ENCODE measurements at regions not wholly inside any gene's neighbourhood (a gene's known extent, or its start where the extent isn't known, plus 50 kb on each side); places are given as distances from the start of the nearest gene placed in this dataset.
"Not testable (repeated sequence)": the region's sequence is repeated elsewhere in the genome, so short reads cannot be mapped to it uniquely, and the experiment has no call there.

- no peak for DNase-seq (ENCODE audit: low read depth)
Measured at GRCh38 chr7:94706996-94707740, 51.2 kb upstream of the SGCE start.

GRCh38 chr7:94710256-94710655 is 54.3 kb upstream of the SGCE start:
- peak; percentile 50 for DNase-seq (ENCODE audit: low read depth)

- not testable (repeated sequence) for DNase-seq (ENCODE audit: low read depth)
Measured at GRCh38 chr7:94722360-94722759, 66.4 kb upstream of the SGCE start.

GRCh38 chr7:94728893-94729292 is 73.0 kb upstream of the SGCE start:
- DNase-seq (ENCODE audit: low read depth): not testable (repeated sequence)

GRCh38 chr7:94738071-94738470 is 82.1 kb upstream of the SGCE start:
- DNase-seq (ENCODE audit: low read depth): no peak

- DNase-seq (ENCODE audit: low read depth): peak; percentile 3
Measured at GRCh38 chr7:94739180-94739579, 83.2 kb upstream of the SGCE start.

GRCh38 chr7:94740509-94740908 is 84.6 kb upstream of the SGCE start:
- DNase-seq (ENCODE audit: low read depth): peak; percentile 15

- peak; percentile 10 for DNase-seq (ENCODE audit: low read depth)
Measured at GRCh38 chr7:94741179-94741578, 85.2 kb upstream of the SGCE start.

- no peak for DNase-seq (ENCODE audit: low read depth)
Measured at GRCh38 chr7:94748376-94748775, 92.4 kb upstream of the SGCE start.

GRCh38 chr7:94760446-94761100 is 104.6 kb upstream of the SGCE start:
- no peak for DNase-seq (ENCODE audit: low read depth)

- no peak for DNase-seq (ENCODE audit: low read depth)
Measured at GRCh38 chr7:94761451-94761850, 105.5 kb upstream of the SGCE start.

- no peak for DNase-seq (ENCODE audit: low read depth)
Measured at GRCh38 chr7:94763268-94763667, 107.3 kb upstream of the SGCE start.

- DNase-seq (ENCODE audit: low read depth): no peak
Measured at GRCh38 chr7:94769724-94770123, 113.8 kb upstream of the SGCE start.

- DNase-seq (ENCODE audit: low read depth): no peak
Measured at GRCh38 chr7:94778711-94779459, 123.0 kb upstream of the SGCE start.

GRCh38 chr7:94779861-94780260 is 123.9 kb upstream of the SGCE start:
- DNase-seq (ENCODE audit: low read depth): no peak

GRCh38 chr7:94781236-94781635 is 125.3 kb upstream of the SGCE start:
- DNase-seq (ENCODE audit: low read depth): no peak

GRCh38 chr7:94782777-94783176 is 124.6 kb upstream of the PPP1R9A start:
- no peak for DNase-seq (ENCODE audit: low read depth)

GRCh38 chr7:94787285-94787684 is 120.1 kb upstream of the PPP1R9A start:
- no peak for DNase-seq (ENCODE audit: low read depth)

GRCh38 chr7:94788378-94788777 is 119.0 kb upstream of the PPP1R9A start:
- not testable (repeated sequence) for DNase-seq (ENCODE audit: low read depth)

- no peak for DNase-seq (ENCODE audit: low read depth)
Measured at GRCh38 chr7:94792241-94792640, 115.2 kb upstream of the PPP1R9A start.

- DNase-seq (ENCODE audit: low read depth): not testable (repeated sequence)
Measured at GRCh38 chr7:94797404-94797803, 110.0 kb upstream of the PPP1R9A start.

- DNase-seq (ENCODE audit: low read depth): no peak
Measured at GRCh38 chr7:94803821-94804220, 103.6 kb upstream of the PPP1R9A start.

- DNase-seq (ENCODE audit: low read depth): peak; percentile 52
Measured at GRCh38 chr7:94808673-94809072, 98.7 kb upstream of the PPP1R9A start.
